ENCODE measurements at regions not wholly inside any gene's neighbourhood (a gene's known extent, or its start where the extent isn't known, plus 50 kb on each side); places are given as distances from the start of the nearest gene placed in this dataset.

DNA sequence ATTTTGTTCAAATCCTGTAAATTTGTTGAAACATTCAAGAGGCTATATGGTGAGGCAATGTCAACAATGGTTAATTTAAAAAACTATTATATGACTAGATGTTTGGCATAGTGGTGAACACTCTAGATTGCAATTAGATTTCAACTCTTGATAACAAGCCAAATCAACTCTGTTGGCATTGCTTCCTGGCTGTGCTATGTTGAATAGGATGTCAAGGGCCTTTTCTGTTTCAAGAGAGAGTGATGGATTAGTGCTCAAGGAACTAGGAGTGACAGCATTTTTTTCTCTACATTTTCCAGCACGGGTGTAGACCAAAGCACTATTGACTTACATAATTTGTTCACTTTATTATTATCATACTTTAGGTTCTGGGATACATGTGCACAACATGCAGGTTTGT lies 172.4 kb upstream of the KCNH7 start:
- H3K27ac ChIP-seq (ENCODE audit: low read length), result no peak overlapping the region
- no peak overlapping the region for H3K4me2 ChIP-seq (ENCODE audit: low read length)
- no peak overlapping the region for H3K9ac ChIP-seq (ENCODE audit: low read length)
- H4K20me1 ChIP-seq (ENCODE audit: insufficient read depth), result no peaks in the 10 kb centered on the region
- H3K79me2 ChIP-seq (replicated peaks; ENCODE audit: insufficient read depth, low read length), result no peaks in the 10 kb centered on the region
- no peak for TF ChIP-seq TAF1 (IDR thresholded peaks at IDR 0.05; ENCODE audit: low read depth)
- no peak for TF ChIP-seq RAD21 (conservative IDR thresholded peaks at IDR 0.05)
- no peak for TF ChIP-seq MXI1 (conservative IDR thresholded peaks at IDR 0.05; ENCODE audit: poor library complexity, severe bottlenecking)
- no peak for TF ChIP-seq SMC3 (conservative IDR thresholded peaks at IDR 0.05; ENCODE audit: poor library complexity)
- H3K4me3 ChIP-seq (ENCODE audit: low read length), result no peak overlapping the region
- no peak overlapping the region for H2AFZ ChIP-seq (ENCODE audit: low read depth, low read length)
- H3K36me3 ChIP-seq (ENCODE audit: insufficient read depth, low read length), result no peaks in the 10 kb centered on the region
- H3K9me2 ChIP-seq (ENCODE audit: insufficient read depth, low read length), result no peaks in the 10 kb centered on the region
- H3K9me3 ChIP-seq (ENCODE audit: low read length), result no peaks in the 10 kb centered on the region
- H3F3A ChIP-seq (ENCODE audit: insufficient read depth, low read length, poor library complexity, severe bottlenecking), result no peaks in the 10 kb centered on the region
- no peaks in the 10 kb centered on the region for H3K27me3 ChIP-seq (ENCODE audit: insufficient read depth, low read depth, low read length)

DNA sequence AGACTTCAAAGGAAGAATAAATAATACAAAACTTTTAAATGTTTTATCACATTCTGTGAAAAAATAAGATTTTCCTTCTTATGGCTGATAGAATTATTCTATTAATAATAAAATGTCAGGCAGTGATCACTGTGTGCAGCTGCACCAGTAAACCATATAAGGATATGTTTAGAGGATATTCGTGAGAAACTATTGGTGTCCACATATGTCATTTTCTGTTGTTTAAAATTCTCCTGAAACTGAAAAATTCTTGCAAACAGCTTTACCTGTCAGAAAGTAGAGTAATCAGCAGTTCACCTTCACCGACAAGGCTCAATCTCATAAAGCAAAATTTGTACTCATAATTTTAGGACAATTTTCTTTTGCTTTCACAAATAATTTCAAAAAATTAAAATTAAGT lies 170.1 kb upstream of the KCNH7 start:
- Histone ChIP-seq H3F3A (ENCODE audit: insufficient read depth, low read length, poor library complexity, severe bottlenecking) (no peaks in the 10 kb centered on the region), H3K27me3 (ENCODE audit: insufficient read depth, low read depth, low read length) (no peaks in the 10 kb centered on the region), H3K4me3 (ENCODE audit: low read length) (no peak overlapping the region), H3K9me3 (ENCODE audit: low read length) (no peaks in the 10 kb centered on the region), H3K9me2 (ENCODE audit: insufficient read depth, low read length) (no peaks in the 10 kb centered on the region), H3K27ac (ENCODE audit: low read length) (no peak overlapping the region), H3K4me2 (ENCODE audit: low read length) (no peak overlapping the region), H3K9ac (ENCODE audit: low read length) (no peak overlapping the region), H4K20me1 (ENCODE audit: insufficient read depth) (no peaks in the 10 kb centered on the region), H3K36me3 (ENCODE audit: insufficient read depth, low read length) (no peaks in the 10 kb centered on the region), H3K79me2 (replicated peaks; ENCODE audit: insufficient read depth, low read length) (no peaks in the 10 kb centered on the region), H2AFZ (ENCODE audit: low read depth, low read length) (no peak overlapping the region)
- TF ChIP-seq, protein P1, sequence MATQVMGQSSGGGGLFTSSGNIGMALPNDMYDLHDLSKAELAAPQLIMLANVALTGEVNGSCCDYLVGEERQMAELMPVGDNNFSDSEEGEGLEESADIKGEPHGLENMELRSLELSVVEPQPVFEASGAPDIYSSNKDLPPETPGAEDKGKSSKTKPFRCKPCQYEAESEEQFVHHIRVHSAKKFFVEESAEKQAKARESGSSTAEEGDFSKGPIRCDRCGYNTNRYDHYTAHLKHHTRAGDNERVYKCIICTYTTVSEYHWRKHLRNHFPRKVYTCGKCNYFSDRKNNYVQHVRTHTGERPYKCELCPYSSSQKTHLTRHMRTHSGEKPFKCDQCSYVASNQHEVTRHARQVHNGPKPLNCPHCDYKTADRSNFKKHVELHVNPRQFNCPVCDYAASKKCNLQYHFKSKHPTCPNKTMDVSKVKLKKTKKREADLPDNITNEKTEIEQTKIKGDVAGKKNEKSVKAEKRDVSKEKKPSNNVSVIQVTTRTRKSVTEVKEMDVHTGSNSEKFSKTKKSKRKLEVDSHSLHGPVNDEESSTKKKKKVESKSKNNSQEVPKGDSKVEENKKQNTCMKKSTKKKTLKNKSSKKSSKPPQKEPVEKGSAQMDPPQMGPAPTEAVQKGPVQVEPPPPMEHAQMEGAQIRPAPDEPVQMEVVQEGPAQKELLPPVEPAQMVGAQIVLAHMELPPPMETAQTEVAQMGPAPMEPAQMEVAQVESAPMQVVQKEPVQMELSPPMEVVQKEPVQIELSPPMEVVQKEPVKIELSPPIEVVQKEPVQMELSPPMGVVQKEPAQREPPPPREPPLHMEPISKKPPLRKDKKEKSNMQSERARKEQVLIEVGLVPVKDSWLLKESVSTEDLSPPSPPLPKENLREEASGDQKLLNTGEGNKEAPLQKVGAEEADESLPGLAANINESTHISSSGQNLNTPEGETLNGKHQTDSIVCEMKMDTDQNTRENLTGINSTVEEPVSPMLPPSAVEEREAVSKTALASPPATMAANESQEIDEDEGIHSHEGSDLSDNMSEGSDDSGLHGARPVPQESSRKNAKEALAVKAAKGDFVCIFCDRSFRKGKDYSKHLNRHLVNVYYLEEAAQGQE (IDR thresholded peaks at IDR 0.05; ENCODE audit: borderline replicate concordance), result no peak
- TF ChIP-seq POLR2AphosphoS5 (IDR thresholded peaks at IDR 0.05) (no peak), EZH2 (IDR thresholded peaks at IDR 0.05; ENCODE audit: borderline replicate concordance, insufficient read depth, low read length, poor library complexity, severe bottlenecking) (no peak), MXI1 (conservative IDR thresholded peaks at IDR 0.05; ENCODE audit: poor library complexity, severe bottlenecking) (no peak), RAD21 (conservative IDR thresholded peaks at IDR 0.05) (no peak), TAF1 (IDR thresholded peaks at IDR 0.05; ENCODE audit: low read depth) (no peak), EP300 (conservative IDR thresholded peaks at IDR 0.05; ENCODE audit: poor library complexity, severe bottlenecking) (no peak), SMC3 (conservative IDR thresholded peaks at IDR 0.05; ENCODE audit: poor library complexity) (no peak)
- TF ChIP-seq, protein P2, sequence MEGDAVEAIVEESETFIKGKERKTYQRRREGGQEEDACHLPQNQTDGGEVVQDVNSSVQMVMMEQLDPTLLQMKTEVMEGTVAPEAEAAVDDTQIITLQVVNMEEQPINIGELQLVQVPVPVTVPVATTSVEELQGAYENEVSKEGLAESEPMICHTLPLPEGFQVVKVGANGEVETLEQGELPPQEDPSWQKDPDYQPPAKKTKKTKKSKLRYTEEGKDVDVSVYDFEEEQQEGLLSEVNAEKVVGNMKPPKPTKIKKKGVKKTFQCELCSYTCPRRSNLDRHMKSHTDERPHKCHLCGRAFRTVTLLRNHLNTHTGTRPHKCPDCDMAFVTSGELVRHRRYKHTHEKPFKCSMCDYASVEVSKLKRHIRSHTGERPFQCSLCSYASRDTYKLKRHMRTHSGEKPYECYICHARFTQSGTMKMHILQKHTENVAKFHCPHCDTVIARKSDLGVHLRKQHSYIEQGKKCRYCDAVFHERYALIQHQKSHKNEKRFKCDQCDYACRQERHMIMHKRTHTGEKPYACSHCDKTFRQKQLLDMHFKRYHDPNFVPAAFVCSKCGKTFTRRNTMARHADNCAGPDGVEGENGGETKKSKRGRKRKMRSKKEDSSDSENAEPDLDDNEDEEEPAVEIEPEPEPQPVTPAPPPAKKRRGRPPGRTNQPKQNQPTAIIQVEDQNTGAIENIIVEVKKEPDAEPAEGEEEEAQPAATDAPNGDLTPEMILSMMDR (IDR thresholded peaks at IDR 0.05; ENCODE audit: poor library complexity, severe bottlenecking), result no peak

DNA sequence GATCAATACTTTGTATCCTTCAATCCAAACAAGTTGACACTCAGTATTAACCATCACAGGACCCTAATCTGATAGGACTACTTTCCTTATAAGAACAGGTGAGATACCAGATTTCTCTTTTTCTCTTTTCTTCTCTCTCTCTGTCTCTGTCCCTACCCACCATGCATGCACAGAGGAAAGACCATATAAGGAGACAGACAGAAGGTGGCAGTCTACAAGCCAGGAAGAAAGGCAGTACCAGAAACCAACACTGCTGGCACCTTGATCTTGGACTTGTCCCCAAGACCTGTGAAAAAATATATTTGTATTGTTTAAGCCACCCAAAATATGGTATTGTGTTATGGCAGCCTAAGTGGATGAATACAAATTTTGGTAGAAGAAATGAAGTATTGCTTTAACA lies 156.2 kb upstream of the KCNH7 start:
- H3K27me3 ChIP-seq (ENCODE audit: insufficient read depth, low read depth, low read length), result no peaks in the 10 kb centered on the region
- H3F3A ChIP-seq (ENCODE audit: insufficient read depth, low read length, poor library complexity, severe bottlenecking), result no peaks in the 10 kb centered on the region
- no peak overlapping the region for H2AFZ ChIP-seq (ENCODE audit: low read depth, low read length)
- H3K4me3 ChIP-seq (ENCODE audit: low read length), result no peak overlapping the region
- no peak overlapping the region for H3K4me2 ChIP-seq (ENCODE audit: low read length)
- H3K9ac ChIP-seq (ENCODE audit: low read length), result no peak overlapping the region
- H3K9me3 ChIP-seq (ENCODE audit: low read length), result no peaks in the 10 kb centered on the region
- H4K20me1 ChIP-seq (ENCODE audit: insufficient read depth), result no peaks in the 10 kb centered on the region
- no peaks in the 10 kb centered on the region for H3K36me3 ChIP-seq (ENCODE audit: insufficient read depth, low read length)
- H3K9me2 ChIP-seq (ENCODE audit: insufficient read depth, low read length), result no peaks in the 10 kb centered on the region
- TF ChIP-seq SMC3 (conservative IDR thresholded peaks at IDR 0.05; ENCODE audit: poor library complexity) (no peak), EP300 (conservative IDR thresholded peaks at IDR 0.05; ENCODE audit: poor library complexity, severe bottlenecking) (no peak), POLR2AphosphoS5 (IDR thresholded peaks at IDR 0.05) (no peak), TAF1 (IDR thresholded peaks at IDR 0.05; ENCODE audit: low read depth) (no peak), RAD21 (conservative IDR thresholded peaks at IDR 0.05) (no peak), MXI1 (conservative IDR thresholded peaks at IDR 0.05; ENCODE audit: poor library complexity, severe bottlenecking) (no peak), EZH2 (IDR thresholded peaks at IDR 0.05; ENCODE audit: borderline replicate concordance, insufficient read depth, low read length, poor library complexity, severe bottlenecking) (no peak)
- TF ChIP-seq, protein P1 (IDR thresholded peaks at IDR 0.05; ENCODE audit: borderline replicate concordance), result no peak
- TF ChIP-seq, protein P2 (IDR thresholded peaks at IDR 0.05; ENCODE audit: poor library complexity, severe bottlenecking), result no peak
- H3K79me2 ChIP-seq (replicated peaks; ENCODE audit: insufficient read depth, low read length), result no peaks in the 10 kb centered on the region
- no peak overlapping the region for H3K27ac ChIP-seq (ENCODE audit: low read length)
